ENCODE measurements at regions not wholly inside any gene's neighbourhood (a gene's known extent, or its start where the extent isn't known, plus 50 kb on each side); places are given as distances from the start of the nearest gene placed in this dataset.

- no peak overlapping the region for H3K4me3 Mint-ChIP-seq
- H3K27me3 Mint-ChIP-seq (ENCODE audit: insufficient read depth, low read depth, poor library complexity) = no peaks in the 10 kb centered on the region
- H3K4me1 ChIP-seq (ENCODE audit: insufficient read depth) = peaks cover 14% of the 10 kb centered on the region
- no peak overlapping the region for H3K27ac ChIP-seq (ENCODE audit: low read depth)
- no peaks in the 10 kb centered on the region for H3K79me2 ChIP-seq (replicated peaks; ENCODE audit: insufficient read depth)
- no peaks in the 10 kb centered on the region for H3K36me3 ChIP-seq (ENCODE audit: insufficient read depth)
- H3K4me3 ChIP-seq = no peak overlapping the region
- ATAC-seq (peak; percentile 75), DNase-seq (ENCODE audit: low spot score) (no peak)
- no peak overlapping the region for H3K4me2 ChIP-seq
- H2AFZ ChIP-seq = no peak overlapping the region
- no peaks in the 10 kb centered on the region for H3K27me3 ChIP-seq (ENCODE audit: insufficient read depth)
- no peak overlapping the region for H3K27ac Mint-ChIP-seq
- H3K9me2 ChIP-seq (ENCODE audit: insufficient read depth) = no peaks in the 10 kb centered on the region
- no peak for TF ChIP-seq CTCF (conservative IDR thresholded peaks at IDR 0.05; ENCODE audit: low read depth in 2 of 2)
- no peak for TF ChIP-seq ZNF331 (CRISPR knock-in tag; IDR thresholded peaks at IDR 0.05; ENCODE audit: low read depth)
- TF ChIP-seq ETS1 (IDR thresholded peaks at IDR 0.05) = no peak
- TF ChIP-seq ZNF462 (CRISPR knock-in tag; IDR thresholded peaks at IDR 0.05) = no peak
- TF ChIP-seq NANOG (IDR thresholded peaks at IDR 0.05; ENCODE audit: borderline replicate concordance) = no peak
- H3F3A ChIP-seq (replicated peaks; ENCODE audit: low read depth) = no peaks in the 10 kb centered on the region
- H3K36me3 Mint-ChIP-seq (ENCODE audit: low read depth) = no peaks in the 10 kb centered on the region
- no peaks in the 10 kb centered on the region for H4K20me1 ChIP-seq (replicated peaks; ENCODE audit: insufficient read depth)
- no peaks in the 10 kb centered on the region for H3K9me3 Mint-ChIP-seq
- peaks cover 26% of the 10 kb centered on the region for H3K4me1 Mint-ChIP-seq
These were observed 762.2 kb downstream of the EFNB2 start for GRCh38 chr13:105773241-105773640.

All from GM23338 (cell line).